GM19351 (cell line): ENCODE measurements at regions not wholly inside any gene's neighbourhood (a gene's known extent, or its start where the extent isn't known, plus 50 kb on each side); places are given as distances from the start of the nearest gene placed in this dataset.

Experiments used
- ATAC-seq: cut with Tn5 transposase; IDR thresholded peaks from one replicate; pipeline ENCODE4 v1.9.1; 2021; ENCODE audit warnings: mild to moderate bottlenecking, moderate library complexity; ENCODE audit not compliant: unreplicated experiment

DNA sequence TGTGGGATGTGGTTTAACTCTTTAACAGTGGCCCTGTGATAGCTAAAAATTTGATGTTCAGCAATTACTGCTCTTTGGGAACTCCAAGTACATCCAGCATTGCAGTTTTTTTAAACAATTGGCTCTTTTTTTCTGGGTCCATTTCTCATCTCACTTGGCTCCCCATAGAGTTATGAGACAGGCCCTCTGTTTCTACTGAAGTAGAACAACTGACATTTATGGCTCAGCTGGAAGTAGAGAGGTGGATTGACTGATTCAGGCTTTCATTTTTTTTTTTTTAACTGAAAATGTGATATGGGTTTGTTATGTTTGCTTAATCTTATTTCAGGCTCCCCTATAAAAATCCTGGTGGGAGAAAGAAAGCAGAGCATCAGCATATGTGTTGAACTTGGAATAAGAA is 96.6 kb upstream of the CD180 start:
- no peak for ATAC-seq

- ATAC-seq = no peak
Measured at GRCh38 chr5:67292201-67292940, 95.8 kb upstream of the CD180 start.

DNA sequence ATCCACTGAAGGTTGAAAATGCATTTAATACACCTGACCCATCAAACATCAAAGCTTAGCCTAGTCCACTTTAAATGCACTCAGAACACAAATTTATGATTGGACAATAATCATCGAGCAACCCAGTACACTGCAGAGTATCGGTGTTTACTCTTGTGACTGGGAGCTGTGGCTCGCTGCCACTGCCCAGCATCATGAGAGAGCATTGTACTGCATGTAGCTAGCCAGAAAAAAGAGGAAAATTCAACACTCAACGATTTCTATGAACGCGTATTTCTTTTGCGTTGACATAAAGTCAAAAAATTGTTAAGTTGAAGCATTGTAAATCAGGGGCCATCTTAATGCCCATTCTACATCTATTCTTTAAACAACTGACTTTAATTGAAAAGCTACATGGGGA is 95.1 kb upstream of the CD180 start:
- ATAC-seq = no peak

DNA sequence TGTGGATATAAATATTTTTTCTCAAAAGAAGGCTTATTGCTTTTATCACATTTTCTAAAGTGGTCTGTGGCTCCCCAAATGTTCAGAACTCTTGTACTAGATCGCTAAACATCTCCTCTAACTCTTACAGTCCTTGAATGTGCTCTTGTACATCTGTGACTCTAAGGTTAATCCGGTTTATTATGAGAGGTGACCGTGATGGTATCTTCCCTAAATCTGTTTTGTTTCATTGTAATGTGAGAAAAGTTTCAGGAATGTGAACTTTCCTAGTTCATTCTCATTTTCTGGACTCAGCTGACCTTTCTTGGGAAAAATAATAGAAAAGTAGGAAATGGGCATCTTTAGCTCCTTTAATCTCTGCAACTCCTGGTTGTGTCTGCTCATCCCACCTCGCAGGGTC is 94.5 kb upstream of the CD180 start:
- no peak for ATAC-seq

- no peak for ATAC-seq
Measured at GRCh38 chr5:67290655-67291054, 94.1 kb upstream of the CD180 start.

- no peak for ATAC-seq
Measured at GRCh38 chr5:67289763-67290521, 93.3 kb upstream of the CD180 start.

GRCh38 chr5:67287510-67288268 is 91.1 kb upstream of the CD180 start:
- ATAC-seq = no peak

GRCh38 chr5:67286006-67286405 is 89.4 kb upstream of the CD180 start:
- ATAC-seq = no peak

DNA sequence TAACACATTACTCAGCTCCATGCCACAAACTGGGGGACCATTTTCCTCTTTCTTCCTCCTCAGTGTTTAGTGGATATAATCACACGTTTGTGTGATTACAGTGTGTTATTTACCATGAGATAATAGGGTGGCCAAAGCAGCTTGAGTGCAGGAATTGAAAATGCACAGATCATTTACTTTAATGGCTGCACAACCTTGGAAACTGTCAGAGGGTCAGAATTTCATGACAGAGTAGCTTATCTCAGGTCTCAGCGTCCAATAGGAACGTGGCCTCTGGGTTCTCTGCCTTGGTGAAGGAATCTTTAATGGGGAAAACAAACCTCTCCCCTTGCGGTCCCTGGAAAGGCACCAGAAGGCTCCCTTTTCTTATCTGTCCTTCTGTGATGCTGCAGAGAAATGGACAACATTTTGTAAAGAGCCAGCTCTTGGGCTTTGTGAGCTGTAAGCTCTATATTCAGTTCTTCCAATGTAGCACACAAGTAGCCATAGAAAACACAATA is 87.4 kb upstream of the CD180 start:
- ATAC-seq = no peak

DNA sequence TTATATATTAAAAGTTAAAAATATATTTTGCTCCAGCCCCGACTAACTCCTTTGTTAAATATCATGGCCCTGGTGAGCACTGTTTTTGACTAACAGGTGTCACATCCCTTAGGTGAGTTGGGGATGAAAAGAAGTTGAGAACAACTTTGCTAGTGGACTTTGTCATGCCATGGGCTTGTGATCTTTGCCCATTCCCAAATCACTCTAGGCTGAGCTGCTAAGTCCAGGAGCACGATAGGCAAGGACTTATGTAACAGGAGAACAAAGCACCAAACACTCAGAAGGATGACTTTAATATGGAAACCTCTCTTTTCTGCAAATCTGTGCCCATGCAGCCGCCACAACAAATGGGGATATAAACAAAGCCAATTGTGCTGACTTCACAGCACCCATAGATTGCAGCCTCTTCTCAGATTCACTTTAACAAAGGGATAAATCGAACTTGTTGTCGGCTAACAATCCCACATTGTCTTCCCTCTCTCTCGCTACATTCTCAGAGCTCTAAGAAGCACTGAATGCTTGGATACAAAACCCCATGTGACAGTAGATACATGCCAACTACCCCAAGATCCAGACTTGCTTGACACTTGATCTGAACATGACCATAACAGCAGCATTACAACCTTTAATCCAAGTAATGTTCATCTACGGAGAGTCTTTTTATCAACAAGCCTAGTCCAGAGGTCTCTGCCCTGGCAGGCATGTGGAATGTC is 86.8 kb upstream of the CD180 start:
- ATAC-seq = no peak

GRCh38 chr5:67281874-67282273 is 85.3 kb upstream of the CD180 start:
- no peak for ATAC-seq

- no peak for ATAC-seq
Measured at GRCh38 chr5:67273689-67274356, 77.2 kb upstream of the CD180 start.

DNA sequence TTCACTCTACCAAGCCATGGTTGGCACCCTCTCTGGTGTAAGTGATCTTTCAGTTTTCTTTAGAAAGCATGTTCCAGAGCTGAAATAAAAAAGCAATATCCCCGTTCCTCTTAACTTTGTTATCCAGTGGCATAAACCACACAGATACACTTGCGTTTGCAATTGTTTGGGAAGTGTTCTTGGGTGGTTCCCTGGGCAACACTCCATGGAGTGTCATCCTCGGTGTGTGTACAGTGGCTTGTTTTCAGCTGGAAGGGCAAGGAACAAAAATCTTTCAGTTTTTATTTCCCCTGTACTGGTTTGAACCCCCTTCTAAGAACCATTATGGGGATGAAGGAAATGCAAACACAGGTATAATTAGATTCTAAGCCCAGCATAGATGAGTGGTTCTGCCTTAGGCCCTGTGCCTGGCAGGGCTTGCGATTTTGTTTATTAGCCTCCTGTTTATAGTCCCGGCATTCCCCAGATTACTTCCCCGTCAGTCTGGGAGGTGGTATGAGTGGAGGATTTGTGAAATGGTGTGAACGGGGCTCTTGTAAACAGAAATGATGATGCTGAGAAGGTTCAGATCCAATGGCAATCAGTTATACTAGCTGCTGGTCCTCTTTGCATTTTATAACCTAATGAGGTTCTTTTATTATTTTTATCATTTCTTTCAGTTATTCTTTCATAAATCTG is 76.0 kb upstream of the CD180 start:
- no peak for ATAC-seq

DNA sequence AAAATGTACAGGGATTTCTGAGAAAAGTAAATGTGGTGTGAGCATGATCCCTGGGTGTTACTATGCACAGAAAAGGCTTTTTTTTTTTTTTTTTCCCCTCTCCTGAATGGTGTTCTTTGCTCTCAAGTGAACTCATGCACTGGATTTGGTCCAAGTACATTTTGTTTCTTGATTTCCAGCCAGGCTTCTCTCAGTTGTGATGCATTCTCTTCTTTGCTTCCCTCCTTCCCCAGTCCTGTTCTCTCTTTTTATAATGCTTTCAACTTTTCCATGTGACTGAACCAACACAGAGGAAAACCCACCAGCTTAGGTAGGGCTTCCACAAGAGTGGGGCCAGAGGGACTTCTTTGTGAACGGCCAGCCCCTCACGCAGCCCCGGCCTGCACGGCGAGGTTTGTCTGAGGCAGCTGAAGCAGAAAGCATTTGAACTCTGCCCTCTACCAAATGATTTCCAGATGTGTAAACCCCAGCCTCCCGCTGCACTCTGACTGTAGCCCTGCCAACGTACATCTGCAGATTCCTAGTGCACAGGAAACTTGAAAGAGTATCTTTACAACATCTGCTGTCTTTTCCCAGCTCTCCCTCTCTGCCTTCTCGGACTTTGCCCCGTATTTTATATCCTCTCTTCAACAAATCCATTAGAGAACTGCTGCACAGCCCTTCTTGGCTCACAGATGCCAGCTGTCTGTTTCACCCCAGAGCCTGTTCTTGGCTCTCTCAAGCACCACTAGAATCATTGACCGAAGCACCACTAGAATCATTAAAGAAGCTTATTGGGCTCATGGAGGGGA is 71.8 kb upstream of the CD180 start:
- no peak for ATAC-seq

GRCh38 chr5:67267512-67268216 is 71.1 kb upstream of the CD180 start:
- no peak for ATAC-seq

DNA sequence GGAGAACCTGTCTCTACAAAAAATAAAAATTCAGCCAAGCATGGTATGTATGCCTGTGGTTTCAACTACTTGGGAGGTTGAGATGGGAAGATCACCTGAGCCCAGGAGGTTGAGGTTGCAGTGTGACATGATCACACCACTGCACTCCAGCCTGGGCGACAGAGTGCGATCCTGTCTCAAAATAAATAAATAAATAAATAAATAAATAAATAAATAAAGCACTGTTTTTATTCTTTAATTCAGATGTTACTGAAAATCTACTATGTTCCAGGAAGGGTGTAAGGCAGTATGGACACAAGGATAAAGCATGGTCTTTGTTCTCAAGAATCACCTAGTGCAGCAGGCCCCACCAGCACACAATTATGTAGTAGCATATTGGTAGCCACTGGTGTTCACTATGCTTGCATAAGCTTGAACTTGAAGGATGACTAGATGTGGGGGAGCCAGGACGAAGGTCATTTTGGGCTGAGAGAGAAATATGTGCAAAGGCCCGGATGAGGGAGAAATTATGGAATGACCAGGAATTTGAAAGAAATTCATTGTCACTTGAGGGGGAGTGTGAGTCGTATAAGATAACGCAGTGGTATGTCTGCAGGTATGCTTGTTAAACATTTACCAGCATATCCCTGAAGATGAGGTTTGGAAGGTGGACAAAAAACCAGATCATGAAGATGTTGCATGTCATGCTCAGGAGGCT is 70.2 kb upstream of the CD180 start:
- no peak for ATAC-seq

GRCh38 chr5:67265951-67266350 is 69.4 kb upstream of the CD180 start:
- ATAC-seq = no peak
